AG04450 (cell line): ENCODE measurements at regions not wholly inside any gene's neighbourhood (a gene's known extent, or its start where the extent isn't known, plus 50 kb on each side); places are given as distances from the start of the nearest gene placed in this dataset.

ENCODE experiments used
- CTCF ChIA-PET: fragments of 300-600, 350-600 bp; formaldehyde crosslinking; extraction: SDS; loops from one replicate; lab custom pipeline; 2022; ENCODE audit warnings: antibody characterized with exemption, inconsistent platforms; lab: Charles Lee
- POLR2A ChIA-PET: fragments of 350-600 bp; formaldehyde crosslinking; extraction: SDS; loops from one replicate; lab custom pipeline; 2021; ENCODE audit warnings: antibody characterized with exemption, inconsistent platforms; lab: Yijun Ruan, JAX
- DNase-seq: peaks from one replicate; pipeline ENCODE4 v3.0.0-alpha.2; 2011; ENCODE audit warnings: low read depth, low spot score
- H3K27ac ChIP-seq: one replicate; pipeline ENCODE4 v1.5.1; 2012; ENCODE audit warnings: low read depth, low read length, control low read depth
- H3K27me3 ChIP-seq: one replicate; pipeline ENCODE4 v1.6.0; 2012; ENCODE audit warnings: low read length; ENCODE audit not compliant: control insufficient read depth, insufficient read depth
- H3K4me3 ChIP-seq: 2 replicates; pipeline ENCODE4 v1.5.1; 2011; ENCODE audit warnings: mild to moderate bottlenecking, low read depth, low read length, control low read depth
- H3K9me3 ChIP-seq: 2 replicates; pipeline ENCODE4 v1.5.1; 2012; ENCODE audit warnings: low read length; ENCODE audit not compliant: control insufficient read depth, insufficient read depth
- TF ChIP-seq, protein P1 (sequence below): IDR thresholded peaks from 2 replicates; pipeline ENCODE4 v1.5.1; 2011; ENCODE audit warnings: low read depth, low read length, control low read depth, inconsistent platforms

DNA sequence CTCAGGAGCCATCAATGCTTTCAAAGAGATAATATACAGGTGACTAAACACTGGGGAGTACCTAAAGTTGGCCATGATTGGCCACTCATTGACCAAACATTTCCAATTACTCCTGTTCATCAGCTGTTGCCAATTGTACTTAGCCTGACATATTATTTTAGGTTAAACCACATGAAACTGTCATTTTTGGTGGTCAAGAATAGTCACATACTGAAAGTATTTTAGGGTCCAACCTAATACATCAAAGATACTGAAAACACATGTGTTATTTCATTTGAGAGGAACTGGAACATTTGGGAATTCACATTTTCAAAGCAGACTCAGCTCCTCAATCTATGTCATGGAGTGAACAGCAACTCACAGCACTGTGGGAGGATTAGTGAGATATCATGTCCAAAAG is 63.9 kb upstream of the KCNA5 start:
- Histone ChIP-seq H3K27ac (no peak overlapping the region), H3K27me3 (no peaks in the 10 kb centered on the region), H3K9me3 (no peaks in the 10 kb centered on the region), H3K4me3 (no peak overlapping the region)
- ChIA-PET CTCF (interaction anchor here (0.9 kb wide), 1 partner anchor 125 kb away, joined by 3 read pairs; no protein-coding TSS in a partner anchor), POLR2A (no interaction called here)
- TF ChIP-seq, protein P1, sequence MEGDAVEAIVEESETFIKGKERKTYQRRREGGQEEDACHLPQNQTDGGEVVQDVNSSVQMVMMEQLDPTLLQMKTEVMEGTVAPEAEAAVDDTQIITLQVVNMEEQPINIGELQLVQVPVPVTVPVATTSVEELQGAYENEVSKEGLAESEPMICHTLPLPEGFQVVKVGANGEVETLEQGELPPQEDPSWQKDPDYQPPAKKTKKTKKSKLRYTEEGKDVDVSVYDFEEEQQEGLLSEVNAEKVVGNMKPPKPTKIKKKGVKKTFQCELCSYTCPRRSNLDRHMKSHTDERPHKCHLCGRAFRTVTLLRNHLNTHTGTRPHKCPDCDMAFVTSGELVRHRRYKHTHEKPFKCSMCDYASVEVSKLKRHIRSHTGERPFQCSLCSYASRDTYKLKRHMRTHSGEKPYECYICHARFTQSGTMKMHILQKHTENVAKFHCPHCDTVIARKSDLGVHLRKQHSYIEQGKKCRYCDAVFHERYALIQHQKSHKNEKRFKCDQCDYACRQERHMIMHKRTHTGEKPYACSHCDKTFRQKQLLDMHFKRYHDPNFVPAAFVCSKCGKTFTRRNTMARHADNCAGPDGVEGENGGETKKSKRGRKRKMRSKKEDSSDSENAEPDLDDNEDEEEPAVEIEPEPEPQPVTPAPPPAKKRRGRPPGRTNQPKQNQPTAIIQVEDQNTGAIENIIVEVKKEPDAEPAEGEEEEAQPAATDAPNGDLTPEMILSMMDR: no peak
- no peak for DNase-seq

- ChIA-PET CTCF (interaction anchor here (1.2 kb wide), 1 partner anchor 135 kb away, joined by 3 read pairs; no protein-coding TSS in a partner anchor), POLR2A (no interaction called here)
- TF ChIP-seq, protein P1: no peak
- no peak for DNase-seq
- Histone ChIP-seq H3K9me3 (no peaks in the 10 kb centered on the region; the same call in 1 of the 2 replicates), H3K27me3 (peaks cover 8% of the 10 kb centered on the region), H3K4me3 (no peak overlapping the region), H3K27ac (no peak overlapping the region)
Observed at GRCh38 chr12:4984344-4984743, 59.3 kb upstream of the KCNA5 start.

GRCh38 chr12:4984971-4985370 is 58.7 kb upstream of the KCNA5 start:
- DNase-seq: no peak
- ChIA-PET CTCF (interaction anchor here (1.2 kb wide), 1 partner anchor 136 kb away, joined by 3 read pairs; no protein-coding TSS in a partner anchor), POLR2A (no interaction called here)
- H3K4me3 ChIP-seq: no peak overlapping the region
- TF ChIP-seq, protein P1: no peak
- no peaks in the 10 kb centered on the region; the same call in 1 of the 2 replicates for H3K9me3 ChIP-seq
- H3K27ac ChIP-seq: no peak overlapping the region
- H3K27me3 ChIP-seq: peaks cover 9% of the 10 kb centered on the region

DNA sequence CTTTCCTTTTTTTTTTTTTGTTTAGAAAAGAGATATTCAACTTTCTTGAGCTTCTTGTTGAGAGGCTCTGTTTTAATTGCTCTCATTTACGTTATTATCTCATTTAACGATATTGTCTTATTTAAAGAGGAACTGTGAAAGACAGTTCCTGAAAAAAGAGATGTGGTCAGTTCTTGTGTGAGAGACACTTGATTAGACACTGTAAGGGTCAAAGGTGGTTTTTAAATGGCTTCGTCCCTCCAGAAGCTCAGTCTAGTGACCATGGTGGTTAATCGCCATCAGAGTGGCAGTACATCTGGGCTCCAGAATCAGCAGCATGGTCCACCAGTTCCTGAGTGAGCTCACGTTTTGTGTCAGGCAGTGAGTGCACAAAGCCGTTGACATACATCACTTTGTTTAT is 57.9 kb upstream of the KCNA5 start:
- ChIA-PET POLR2A (no interaction called here), CTCF (no interaction called here)
- no peak overlapping the region for H3K4me3 ChIP-seq
- H3K9me3 ChIP-seq: no peaks in the 10 kb centered on the region; the same call in 1 of the 2 replicates
- no peak for DNase-seq
- no peak overlapping the region for H3K27ac ChIP-seq
- peaks cover 9% of the 10 kb centered on the region for H3K27me3 ChIP-seq
- TF ChIP-seq, protein P1: no peak

- ChIA-PET POLR2A (no interaction called here), CTCF (interaction anchor here (1.0 kb wide), 1 partner anchor 12 kb away, joined by 3 read pairs; no protein-coding TSS in a partner anchor)
- Histone ChIP-seq H3K4me3 (no peak overlapping the region), H3K9me3 (no peaks in the 10 kb centered on the region; the same call in 1 of the 2 replicates), H3K27ac (no peak overlapping the region), H3K27me3 (peaks cover 9% of the 10 kb centered on the region)
- TF ChIP-seq, protein P1: no peak
- no peak for DNase-seq
Observed at GRCh38 chr12:4987076-4988046, 56.3 kb upstream of the KCNA5 start.
